ENCODE measurements at regions not wholly inside any gene's neighbourhood (a gene's known extent, or its start where the extent isn't known, plus 50 kb on each side); places are given as distances from the start of the nearest gene placed in this dataset.

DNA sequence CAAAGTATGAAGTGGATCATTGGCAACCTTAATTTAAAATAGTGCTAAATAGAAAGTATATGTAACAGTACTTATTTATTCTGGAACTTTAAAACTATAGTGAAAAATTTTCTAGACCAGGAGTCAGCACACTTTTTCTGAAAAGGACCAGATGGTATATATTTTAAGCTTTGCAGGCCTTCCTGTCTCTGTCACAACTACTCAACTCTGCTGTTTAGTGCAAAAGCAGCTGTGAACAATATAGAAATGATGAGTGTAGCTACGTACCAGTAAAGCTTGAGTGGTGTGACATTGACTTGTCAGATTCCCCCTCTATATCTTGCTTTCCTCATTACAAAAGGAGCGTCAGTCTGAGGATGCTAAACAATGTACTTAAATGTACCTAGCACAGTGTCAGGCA, 88.1 kb upstream of the IGFBP3 start:
- DNase-seq (ENCODE audit: low spot score) = no peak

- DNase-seq (ENCODE audit: low spot score) = no peak
Observed at GRCh38 chr7:46007990-46008643, 87.0 kb upstream of the IGFBP3 start.

- no peak for DNase-seq (ENCODE audit: low spot score)
Observed at GRCh38 chr7:46007194-46007593, 86.1 kb upstream of the IGFBP3 start.

- DNase-seq (ENCODE audit: low spot score) = no peak
Observed at GRCh38 chr7:46006723-46007122, 85.7 kb upstream of the IGFBP3 start.

GRCh38 chr7:46006212-46006611, 85.1 kb upstream of the IGFBP3 start:
- no peak for DNase-seq (ENCODE audit: low spot score)

DNA sequence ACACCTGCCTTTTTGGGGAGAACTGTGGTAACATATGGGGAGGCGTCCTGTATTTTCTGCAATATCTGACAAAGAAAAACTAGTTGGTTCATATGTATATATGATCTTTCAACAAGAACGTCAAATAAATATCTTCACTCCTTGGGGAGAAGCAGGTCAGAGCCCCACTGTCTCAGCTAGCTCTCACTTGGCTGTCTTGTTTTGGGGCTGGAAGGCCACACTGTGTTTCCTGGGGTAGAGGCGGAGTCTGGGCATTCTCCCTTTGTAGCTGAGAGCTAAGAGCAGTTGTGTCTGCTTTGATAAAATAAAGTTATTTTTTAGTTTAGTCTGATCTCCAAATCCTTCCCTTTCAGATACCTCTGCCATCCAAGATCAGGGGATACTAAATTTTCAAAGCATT, 83.9 kb upstream of the IGFBP3 start:
- no peak for DNase-seq (ENCODE audit: low spot score)

GRCh38 chr7:46003896-46004875, 83.1 kb upstream of the IGFBP3 start:
- peak; percentile 51 for DNase-seq (ENCODE audit: low spot score)

GRCh38 chr7:46003161-46003560, 82.1 kb upstream of the IGFBP3 start:
- DNase-seq (ENCODE audit: low spot score) = no peak

DNA sequence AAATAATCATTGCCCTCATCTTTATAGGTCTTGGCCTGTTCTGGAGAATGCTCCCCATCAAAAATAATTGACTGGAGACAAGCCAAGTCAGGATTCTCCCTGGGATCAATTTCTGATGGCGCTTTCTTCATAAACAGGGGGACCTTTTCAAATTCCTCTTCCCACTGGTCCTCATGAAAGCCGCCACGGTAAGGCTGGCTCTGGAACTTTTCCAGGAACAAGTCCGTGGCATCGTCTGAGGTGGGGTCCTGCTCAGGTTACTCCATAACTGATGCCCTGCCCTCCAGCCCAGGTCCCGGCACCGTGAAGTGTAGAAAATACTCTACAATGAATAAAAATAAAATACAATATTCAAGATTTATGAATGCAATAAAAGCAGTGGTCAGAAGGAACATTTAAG, 79.4 kb upstream of the IGFBP3 start:
- no peak for DNase-seq (ENCODE audit: low spot score)

- no peak for DNase-seq (ENCODE audit: low spot score)
Observed at GRCh38 chr7:45999541-45999940, 78.5 kb upstream of the IGFBP3 start.

DNA sequence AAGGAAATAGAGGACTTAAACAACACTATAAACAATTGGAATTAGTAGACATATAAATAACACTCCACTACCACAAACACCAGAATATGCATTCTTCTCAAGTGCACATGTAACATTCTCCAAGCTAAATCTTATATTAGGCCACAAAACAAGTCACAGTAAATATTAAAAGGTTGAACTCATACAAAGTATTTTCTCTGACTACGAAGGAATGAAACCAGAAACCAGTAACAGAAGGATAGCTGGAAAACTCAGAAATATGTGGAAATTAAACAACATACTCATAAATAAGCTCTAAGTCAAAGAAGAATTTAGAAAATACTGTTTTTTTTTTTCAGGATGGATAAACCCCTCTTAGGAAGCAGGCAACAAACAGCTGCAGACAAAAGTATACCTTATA, 77.4 kb upstream of the IGFBP3 start:
- DNase-seq (ENCODE audit: low spot score) = no peak

GRCh38 chr7:45993621-45994020, 72.5 kb upstream of the IGFBP3 start:
- no peak for DNase-seq (ENCODE audit: low spot score)

DNA sequence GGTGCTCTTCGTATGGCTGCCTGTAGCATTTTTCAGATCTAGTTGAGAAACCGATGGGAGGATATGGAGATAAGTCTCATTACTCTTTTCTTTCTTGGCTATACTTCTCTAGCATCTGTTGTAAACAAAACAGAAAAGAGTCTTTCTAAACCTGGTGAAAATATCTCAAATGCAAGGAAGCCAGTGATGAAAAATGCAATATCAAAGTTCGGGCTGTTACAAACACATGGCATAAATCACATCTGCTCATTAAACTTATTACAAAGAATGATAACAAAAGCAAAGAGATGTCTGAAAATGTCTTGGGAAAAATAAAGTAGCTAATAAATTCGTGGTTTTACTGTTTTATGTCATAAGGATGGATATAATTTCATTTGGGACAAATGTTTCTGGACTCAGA, 71.8 kb upstream of the IGFBP3 start:
- DNase-seq (ENCODE audit: low spot score) = no peak

DNA sequence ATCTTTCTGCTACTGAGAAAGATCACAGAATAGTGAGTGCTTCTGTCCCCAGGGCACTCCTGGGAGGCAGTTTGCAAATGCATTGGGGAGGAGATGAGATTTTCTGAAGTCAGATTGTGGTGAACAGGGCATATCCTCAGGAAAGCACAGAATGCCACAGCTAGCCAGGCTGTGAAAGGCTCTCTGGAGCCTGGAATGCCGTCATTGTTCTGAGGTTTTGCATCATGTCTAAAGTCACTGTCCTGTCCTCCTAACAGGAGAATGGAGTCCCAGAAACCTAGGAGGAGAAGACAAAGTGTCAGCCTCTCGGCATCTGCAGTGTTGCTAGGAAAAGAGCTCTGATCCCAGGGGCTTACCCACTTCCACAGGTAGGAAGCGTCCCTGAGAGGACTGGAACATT, 69.2 kb upstream of the IGFBP3 start:
- DNase-seq (ENCODE audit: low spot score) = no peak

DNA sequence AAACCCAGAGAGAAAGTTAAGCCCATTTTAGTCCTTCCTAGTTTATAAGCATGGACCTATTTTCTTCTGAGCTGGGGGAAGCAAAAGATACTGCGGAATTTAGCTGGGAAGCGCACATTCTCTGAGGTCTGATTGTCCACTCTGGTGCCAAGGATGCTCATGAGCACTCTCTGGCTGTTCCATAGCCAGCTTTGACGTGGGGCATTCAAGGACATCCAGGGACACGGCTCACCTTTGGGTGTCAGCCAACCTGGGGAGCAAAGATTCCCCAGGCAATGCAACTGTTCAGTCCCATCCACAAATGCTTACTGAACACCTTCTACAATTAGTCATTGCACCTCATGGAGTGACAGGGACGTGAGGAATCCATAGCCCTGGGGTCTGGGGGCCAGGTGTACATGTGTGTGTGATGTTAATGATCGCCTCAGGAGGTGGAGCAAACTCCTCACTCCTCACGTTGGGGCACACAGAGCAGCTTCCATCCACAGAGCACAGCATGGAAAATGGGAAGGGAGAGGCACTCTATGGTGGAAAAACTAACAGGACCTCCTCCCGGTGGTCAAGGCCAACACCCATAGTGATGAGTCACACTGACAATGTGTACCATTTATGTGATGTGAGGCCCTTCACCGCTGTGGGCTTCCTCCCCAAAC, 67.5 kb upstream of the IGFBP3 start:
- DNase-seq (ENCODE audit: low spot score) = no peak

DNA sequence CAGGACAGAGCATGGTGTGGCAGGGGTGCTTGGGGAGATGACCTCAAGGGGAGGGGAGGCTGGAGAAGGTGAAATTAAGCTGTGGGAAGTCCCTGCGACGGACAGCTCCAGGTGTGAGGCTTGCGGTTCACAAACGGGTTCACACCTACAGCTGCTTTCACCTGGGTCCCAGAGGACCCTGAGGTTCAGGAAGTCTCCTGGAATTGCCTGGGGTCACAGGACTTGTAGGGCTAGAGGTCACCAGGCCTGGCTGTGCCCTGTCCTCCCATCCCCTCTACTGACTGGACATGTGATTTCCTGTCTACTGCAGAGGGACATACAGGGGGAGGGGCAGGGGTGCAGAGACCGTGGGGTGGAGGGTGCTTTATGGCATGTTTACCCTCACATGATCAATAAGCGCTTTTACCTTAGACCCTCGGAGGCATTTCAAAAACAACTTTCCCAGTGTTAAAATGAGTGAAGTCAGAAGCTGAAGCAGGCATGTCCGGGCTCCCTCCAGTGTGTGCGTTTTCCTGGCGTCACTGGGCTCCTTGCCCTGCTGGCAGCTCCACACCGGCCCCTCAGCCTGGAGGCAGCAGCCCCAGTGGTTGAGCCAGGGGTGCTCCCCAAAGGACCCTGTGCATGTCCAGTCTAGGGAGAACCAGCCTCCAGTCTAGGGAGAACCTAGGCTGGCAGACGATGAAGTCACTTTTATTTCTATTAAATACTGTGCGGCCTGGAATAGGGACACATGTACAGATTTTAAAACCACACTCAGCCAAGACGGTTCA, 66.6 kb upstream of the IGFBP3 start:
- no peak for DNase-seq (ENCODE audit: low spot score)

- DNase-seq (ENCODE audit: low spot score) = no peak
Observed at GRCh38 chr7:45986355-45987298, 65.6 kb upstream of the IGFBP3 start.

DNA sequence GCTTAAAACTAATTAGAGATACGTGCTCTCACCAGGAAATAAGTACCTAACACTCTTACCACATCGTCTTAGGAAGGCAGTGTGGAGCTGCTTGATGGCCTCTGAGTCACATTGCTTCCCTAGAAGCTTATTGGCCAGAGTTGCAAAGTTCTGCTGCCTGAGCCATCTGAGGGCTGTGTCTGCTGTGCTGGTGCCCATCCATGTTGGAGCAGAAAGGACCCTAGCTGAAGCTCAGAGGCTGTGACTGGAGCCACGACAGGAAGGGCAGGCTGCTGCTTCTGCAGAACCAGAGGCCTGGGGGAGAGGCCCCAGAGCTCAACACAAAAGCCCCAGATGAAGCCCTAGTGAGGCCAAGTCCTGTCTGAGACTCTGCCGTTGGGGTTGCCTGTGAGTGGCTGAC, 64.8 kb upstream of the IGFBP3 start:
- DNase-seq (ENCODE audit: low spot score) = peak; percentile 15

- DNase-seq (ENCODE audit: low spot score) = no peak
Observed at GRCh38 chr7:45984386-45985295, 63.6 kb upstream of the IGFBP3 start.

GRCh38 chr7:45983720-45984255, 62.7 kb upstream of the IGFBP3 start:
- no peak for DNase-seq (ENCODE audit: low spot score)
